ENCODE measurements at regions not wholly inside any gene's neighbourhood (a gene's known extent, or its start where the extent isn't known, plus 50 kb on each side); places are given as distances from the start of the nearest gene placed in this dataset.

- no peak for TF ChIP-seq CTCF (IDR thresholded peaks at IDR 0.05; ENCODE audit: control insufficient read depth, extremely low read depth, insufficient read depth)
- no peak for DNase-seq (ENCODE audit: low read depth)
- H3K4me3 ChIP-seq (ENCODE audit: low read depth, low read length) = no peak overlapping the region
These were observed 64.5 kb downstream of the COPS8 start for GRCh38 chr2:237150186-237150585.

- no peak for DNase-seq (ENCODE audit: low read depth)
- TF ChIP-seq CTCF (IDR thresholded peaks at IDR 0.05; ENCODE audit: control insufficient read depth, extremely low read depth, insufficient read depth) = no peak
- no peak overlapping the region for H3K4me3 ChIP-seq (ENCODE audit: low read depth, low read length)
These were observed 65.2 kb downstream of the COPS8 start for GRCh38 chr2:237150831-237151375.

DNA sequence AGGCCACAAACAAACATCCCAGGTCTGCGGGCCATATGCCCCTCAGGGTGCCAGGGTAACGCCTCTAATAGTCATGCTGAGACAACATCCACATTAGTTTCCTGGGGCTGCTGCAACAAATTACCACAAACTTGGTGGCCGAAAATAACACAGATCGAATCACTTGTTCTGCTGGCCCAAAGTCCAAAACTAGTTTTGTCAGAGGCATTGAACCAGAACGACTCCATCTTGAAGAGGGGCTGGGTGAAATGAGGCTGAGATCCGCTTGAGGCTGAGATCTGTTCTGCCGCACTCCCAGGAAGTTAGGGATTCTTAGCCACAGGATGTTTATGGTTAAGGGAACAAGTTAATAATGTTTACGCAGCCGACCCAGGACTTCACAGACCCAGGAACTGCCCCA, 66.7 kb downstream of the COPS8 start:
- no peak overlapping the region for H3K4me3 ChIP-seq (ENCODE audit: low read depth, low read length)
- no peak for DNase-seq (ENCODE audit: low read depth)
- TF ChIP-seq CTCF (IDR thresholded peaks at IDR 0.05; ENCODE audit: control insufficient read depth, extremely low read depth, insufficient read depth) = no peak

DNA sequence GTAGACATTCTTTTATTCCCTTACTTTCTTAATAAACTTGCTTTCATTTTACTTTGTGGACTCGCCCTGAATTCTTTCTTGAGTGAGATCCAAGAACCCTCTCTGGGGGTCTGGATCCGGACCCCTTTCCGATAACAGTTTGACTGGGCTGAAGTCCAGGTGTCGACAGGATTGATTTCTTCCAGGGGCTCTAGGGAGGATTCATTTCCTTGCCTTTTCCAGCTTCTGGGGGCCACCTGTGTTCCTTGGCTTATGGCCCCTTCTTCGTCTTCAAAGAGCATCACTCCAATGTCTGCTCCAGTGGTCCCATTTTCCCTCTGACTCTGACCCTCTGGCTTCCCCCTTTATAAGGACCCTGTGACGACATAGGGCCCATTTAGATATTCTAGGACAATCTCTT, 67.5 kb downstream of the COPS8 start:
- DNase-seq (ENCODE audit: low read depth) = no peak
- no peak for TF ChIP-seq CTCF (IDR thresholded peaks at IDR 0.05; ENCODE audit: control insufficient read depth, extremely low read depth, insufficient read depth)
- H3K4me3 ChIP-seq (ENCODE audit: low read depth, low read length) = no peak overlapping the region

GRCh38 chr2:237154082-237154638, 68.5 kb downstream of the COPS8 start:
- peak; percentile 33 for DNase-seq (ENCODE audit: low read depth)
- TF ChIP-seq CTCF (IDR thresholded peaks at IDR 0.05; ENCODE audit: control insufficient read depth, extremely low read depth, insufficient read depth) = peak; percentile 84

GRCh38 chr2:237154884-237155851, 69.5 kb downstream of the COPS8 start:
- H3K4me3 ChIP-seq (ENCODE audit: low read depth, low read length) = no peak overlapping the region
- TF ChIP-seq CTCF (IDR thresholded peaks at IDR 0.05; ENCODE audit: control insufficient read depth, extremely low read depth, insufficient read depth) = no peak
- DNase-seq (ENCODE audit: low read depth) = no peak

More at GRCh38 chr2:237154082-237154638, 68.5 kb downstream of the COPS8 start:
- no peak overlapping the region for H3K4me3 ChIP-seq (ENCODE audit: low read depth, low read length)
